ENCODE measurements at regions not wholly inside any gene's neighbourhood (a gene's known extent, or its start where the extent isn't known, plus 50 kb on each side); places are given as distances from the start of the nearest gene placed in this dataset.

- TF ChIP-seq, protein P1, sequence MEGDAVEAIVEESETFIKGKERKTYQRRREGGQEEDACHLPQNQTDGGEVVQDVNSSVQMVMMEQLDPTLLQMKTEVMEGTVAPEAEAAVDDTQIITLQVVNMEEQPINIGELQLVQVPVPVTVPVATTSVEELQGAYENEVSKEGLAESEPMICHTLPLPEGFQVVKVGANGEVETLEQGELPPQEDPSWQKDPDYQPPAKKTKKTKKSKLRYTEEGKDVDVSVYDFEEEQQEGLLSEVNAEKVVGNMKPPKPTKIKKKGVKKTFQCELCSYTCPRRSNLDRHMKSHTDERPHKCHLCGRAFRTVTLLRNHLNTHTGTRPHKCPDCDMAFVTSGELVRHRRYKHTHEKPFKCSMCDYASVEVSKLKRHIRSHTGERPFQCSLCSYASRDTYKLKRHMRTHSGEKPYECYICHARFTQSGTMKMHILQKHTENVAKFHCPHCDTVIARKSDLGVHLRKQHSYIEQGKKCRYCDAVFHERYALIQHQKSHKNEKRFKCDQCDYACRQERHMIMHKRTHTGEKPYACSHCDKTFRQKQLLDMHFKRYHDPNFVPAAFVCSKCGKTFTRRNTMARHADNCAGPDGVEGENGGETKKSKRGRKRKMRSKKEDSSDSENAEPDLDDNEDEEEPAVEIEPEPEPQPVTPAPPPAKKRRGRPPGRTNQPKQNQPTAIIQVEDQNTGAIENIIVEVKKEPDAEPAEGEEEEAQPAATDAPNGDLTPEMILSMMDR (IDR thresholded peaks at IDR 0.05): no peak
- TF ChIP-seq POLR2A (IDR thresholded peaks at IDR 0.05): no peak
- no peak for TF ChIP-seq POLR2AphosphoS5 (IDR thresholded peaks at IDR 0.05)
These were observed 156.1 kb upstream of the PTPRK start for GRCh38 chr6:128676456-128676855.

Measured in breast epithelium (tissue), 3 donors.